ENCODE measurements at regions not wholly inside any gene's neighbourhood (a gene's known extent, or its start where the extent isn't known, plus 50 kb on each side); places are given as distances from the start of the nearest gene placed in this dataset.

DNA sequence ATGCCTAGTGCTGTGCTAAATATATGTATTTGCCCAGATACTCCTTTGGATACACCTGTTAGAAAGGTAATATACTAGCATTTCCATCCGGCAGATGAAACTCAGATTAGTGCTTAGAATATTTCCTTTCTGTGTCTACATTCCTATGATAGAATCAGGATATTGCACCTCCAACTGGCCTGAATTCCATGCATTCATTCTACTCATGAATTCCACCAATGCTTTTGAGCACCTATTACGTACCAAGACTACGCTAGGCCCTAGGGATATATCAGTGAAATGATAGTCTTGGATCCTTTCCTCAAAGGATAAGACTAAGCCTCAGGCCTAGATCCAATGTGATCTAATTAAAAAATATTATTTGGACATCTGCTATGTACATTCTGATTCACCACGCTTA, 223.8 kb upstream of the SERP2 start:
- Mint-ChIP-seq H3K36me3 (ENCODE audit: low read depth) (no peaks in the 10 kb centered on the region), H3K27ac (no peak overlapping the region), H3K27me3 (ENCODE audit: insufficient read depth, low read depth, poor library complexity) (no peaks in the 10 kb centered on the region), H3K9me3 (no peaks in the 10 kb centered on the region), H3K4me1 (no peaks in the 10 kb centered on the region), H3K4me3 (no peak overlapping the region)
- Histone ChIP-seq H3K36me3 (ENCODE audit: insufficient read depth) (no peaks in the 10 kb centered on the region), H4K20me1 (replicated peaks; ENCODE audit: insufficient read depth) (no peaks in the 10 kb centered on the region), H3K79me2 (replicated peaks; ENCODE audit: insufficient read depth) (no peaks in the 10 kb centered on the region), H3K27me3 (ENCODE audit: insufficient read depth) (no peaks in the 10 kb centered on the region), H3K4me3 (no peak overlapping the region), H3K9me2 (ENCODE audit: insufficient read depth) (0 out of 2 replicates have a peak, but pooled peaks cover 4% of the 10 kb centered on the region), H3F3A (replicated peaks; ENCODE audit: low read depth) (no peaks in the 10 kb centered on the region), H3K4me1 (ENCODE audit: insufficient read depth) (no peaks in the 10 kb centered on the region), H3K27ac (ENCODE audit: low read depth) (no peak overlapping the region), H2AFZ (no peak overlapping the region), H3K4me2 (no peak overlapping the region)
- no peak for TF ChIP-seq ZNF114 (CRISPR knock-in tag; IDR thresholded peaks at IDR 0.05)
- no peak for TF ChIP-seq EZH2phosphoT487 (IDR thresholded peaks at IDR 0.05; ENCODE audit: unreplicated experiment)
- no peak for TF ChIP-seq CREB1 (CRISPR knock-in tag; IDR thresholded peaks at IDR 0.05; ENCODE audit: low read depth)
- TF ChIP-seq JUNB (IDR thresholded peaks at IDR 0.05; ENCODE audit: unreplicated experiment): no peak
- no peak for TF ChIP-seq NANOG (IDR thresholded peaks at IDR 0.05; ENCODE audit: borderline replicate concordance)
- no peak for TF ChIP-seq ZNF462 (CRISPR knock-in tag; IDR thresholded peaks at IDR 0.05)
- TF ChIP-seq REST (IDR thresholded peaks at IDR 0.05; ENCODE audit: unreplicated experiment): no peak
- TF ChIP-seq, protein P1, sequence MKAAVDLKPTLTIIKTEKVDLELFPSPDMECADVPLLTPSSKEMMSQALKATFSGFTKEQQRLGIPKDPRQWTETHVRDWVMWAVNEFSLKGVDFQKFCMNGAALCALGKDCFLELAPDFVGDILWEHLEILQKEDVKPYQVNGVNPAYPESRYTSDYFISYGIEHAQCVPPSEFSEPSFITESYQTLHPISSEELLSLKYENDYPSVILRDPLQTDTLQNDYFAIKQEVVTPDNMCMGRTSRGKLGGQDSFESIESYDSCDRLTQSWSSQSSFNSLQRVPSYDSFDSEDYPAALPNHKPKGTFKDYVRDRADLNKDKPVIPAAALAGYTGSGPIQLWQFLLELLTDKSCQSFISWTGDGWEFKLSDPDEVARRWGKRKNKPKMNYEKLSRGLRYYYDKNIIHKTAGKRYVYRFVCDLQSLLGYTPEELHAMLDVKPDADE (IDR thresholded peaks at IDR 0.05): no peak
- no peak for ATAC-seq
- no peak for DNase-seq (ENCODE audit: low spot score)
